CD14-positive monocyte (primary cell): ENCODE measurements at regions not wholly inside any gene's neighbourhood (a gene's known extent, or its start where the extent isn't known, plus 50 kb on each side); places are given as distances from the start of the nearest gene placed in this dataset.

ENCODE experiments used
- DNase-seq, 3 donors: peaks; one replicate each; pipeline ENCODE4 v3.0.0-alpha.2; 2011 to 2022
- H2AFZ ChIP-seq: 2 replicates; pipeline ENCODE4 v1.6.0; 2012; ENCODE audit warnings: mild to moderate bottlenecking, low read depth, low read length, inconsistent platforms; ENCODE audit not compliant: insufficient read depth, poor library complexity, severe bottlenecking
- H3K27ac ChIP-seq, 2 donors: 1 replicate in 1 of 2; 2 replicates in 1 of 2; pipeline ENCODE4 v1.5.1; 2012 to 2013; ENCODE audit warnings: low read length in 2 of 2, control low read depth in 1 of 2, inconsistent platforms in 1 of 2, low read depth in 1 of 2, mild to moderate bottlenecking in 1 of 2
- H3K27me3 ChIP-seq, 2 donors: one replicate each; pipeline versions ENCODE4 v1.6.0 to v1.6.1; 2011 to 2013; ENCODE audit warnings: low read length in 2 of 2; ENCODE audit not compliant: control insufficient read depth in 2 of 2, insufficient read depth in 2 of 2
- H3K36me3 ChIP-seq, 2 donors: replicated peaks in 1 of 2; 1 replicate in 1 of 2; 2 replicates in 1 of 2; pipeline versions ENCODE4 v1.5.1 to v1.6.1; 2012 to 2013; ENCODE audit warnings: low read length in 2 of 2, control low read depth in 1 of 2, inconsistent platforms in 1 of 2, mild to moderate bottlenecking in 1 of 2; ENCODE audit not compliant: insufficient read depth in 2 of 2, control insufficient read depth in 1 of 2
- H3K4me1 ChIP-seq, 2 donors: 1 replicate in 1 of 2; 2 replicates in 1 of 2; pipeline versions ENCODE4 v1.5.1 to v1.6.1; 2012 to 2013; ENCODE audit warnings: low read length in 2 of 2, control low read depth in 1 of 2, inconsistent platforms in 1 of 2, mild to moderate bottlenecking in 1 of 2, moderate library complexity in 1 of 2; ENCODE audit not compliant: insufficient read depth in 2 of 2, control insufficient read depth in 1 of 2
- H3K4me2 ChIP-seq: replicated peaks from 2 replicates; pipeline ENCODE3; 2012; ENCODE audit warnings: low read length, moderate library complexity, mild to moderate bottlenecking; ENCODE audit not compliant: poor library complexity, severe bottlenecking; ENCODE audit errors: extremely low read depth
- H3K4me3 ChIP-seq, 3 experiments: fragments of 200-600 bp in 1 of 3; sonication (generic) in 1 of 3; replicated peaks in 1 of 3; 1 replicate in 2 of 3; 2 replicates in 1 of 3; pipeline ENCODE4 v1.5.1; 2011 to 2013; ENCODE audit warnings: low read length in 3 of 3, mild to moderate bottlenecking in 3 of 3, control low read depth in 2 of 3, low read depth in 2 of 3, inconsistent platforms in 1 of 3, moderate library complexity in 1 of 3
- H3K79me2 ChIP-seq: 2 replicates; pipeline ENCODE4 v1.6.0; 2012; ENCODE audit warnings: mild to moderate bottlenecking, control low read depth, inconsistent platforms, low read length, moderate library complexity; ENCODE audit not compliant: insufficient read depth
- H3K9ac ChIP-seq: 2 replicates; pipeline ENCODE4 v1.6.0; 2017; ENCODE audit warnings: low read length, mild to moderate bottlenecking; ENCODE audit not compliant: insufficient read depth, poor library complexity, severe bottlenecking
- H3K9me3 ChIP-seq, 2 donors: replicated peaks in 1 of 2; 1 replicate in 1 of 2; 2 replicates in 1 of 2; pipeline versions ENCODE4 v1.5.1 to v1.6.1; 2012 to 2013; ENCODE audit warnings: low read length in 2 of 2, control low read depth in 1 of 2; ENCODE audit not compliant: control insufficient read depth in 1 of 2, insufficient read depth in 1 of 2
- H4K20me1 ChIP-seq: 2 replicates; pipeline ENCODE4 v1.6.0; 2012; ENCODE audit warnings: mild to moderate bottlenecking, low read length, control low read depth, moderate library complexity; ENCODE audit not compliant: insufficient read depth
- H3K27ac Mint-ChIP-seq, 7 donors: one replicate each; pipeline ENCODE4 v1.8.0; 2020; ENCODE audit warnings: mild to moderate bottlenecking in 7 of 7, mixed read lengths in 7 of 7, moderate library complexity in 6 of 7, inconsistent platforms in 2 of 7
- H3K27me3 Mint-ChIP-seq, 3 donors: one replicate each; pipeline ENCODE4 v1.8.0; 2021 to 2022; ENCODE audit warnings: low read depth in 3 of 3, mild to moderate bottlenecking in 3 of 3, mixed read lengths in 3 of 3, moderate library complexity in 3 of 3, inconsistent platforms in 1 of 3
- H3K36me3 Mint-ChIP-seq, 2 donors: one replicate each; pipeline ENCODE4 v1.8.0; 2020; ENCODE audit warnings: mixed read lengths in 2 of 2, inconsistent platforms in 1 of 2, mild to moderate bottlenecking in 1 of 2
- H3K4me1 Mint-ChIP-seq: one replicate; pipeline ENCODE4 v1.8.0; 2020; ENCODE audit warnings: mild to moderate bottlenecking, mixed read lengths
- H3K4me3 Mint-ChIP-seq, 2 donors: one replicate each; pipeline ENCODE4 v1.8.0; 2020; ENCODE audit warnings: mild to moderate bottlenecking in 2 of 2, mixed read lengths in 2 of 2, moderate library complexity in 1 of 2
- H3K9me3 Mint-ChIP-seq, 7 donors: one replicate each; pipeline ENCODE4 v1.8.0; 2020 to 2022; ENCODE audit warnings: mixed read lengths in 7 of 7, mild to moderate bottlenecking in 6 of 7, moderate library complexity in 6 of 7, inconsistent platforms in 2 of 7
- CTCF ChIP-seq: fragments of 200-600 bp; IDR thresholded peaks from one replicate; pipeline ENCODE4 v1.8.0; 2022; ENCODE audit warnings: antibody characterized with exemption, mild to moderate bottlenecking
- WGBS: methylation state at CpG from one replicate; pipeline ENCODE4 v1.1.5; 2013; ENCODE audit warnings: missing lambda C conversion rate; ENCODE audit not compliant: insufficient coverage; 5-methylcytosine and 5-hydroxymethylcytosine counted together
- intact Hi-C, 2 donors: fragments of 100-400 bp; cut with micrococcal nuclease; formaldehyde crosslinking; loops; one replicate each; pipeline versions ENCODE4 v1.15.0 to v1.15.1; 2023

GRCh38 chr5:154117050-154117449 is 73.5 kb upstream of the GALNT10 start:
- no peak overlapping the region for H3K4me3 Mint-ChIP-seq
- H3K9me3 Mint-ChIP-seq = peaks cover 0 to 4% (median 0%) of the 10 kb centered on the region in 7 donors
- Histone ChIP-seq H3K4me3 (no peak overlapping the region), H2AFZ (no peak overlapping the region), H3K9me3 (no peaks in the 10 kb centered on the region), H3K79me2 (no peaks in the 10 kb centered on the region), H3K36me3 (no peaks in the 10 kb centered on the region), H3K27me3 (no peaks in the 10 kb centered on the region), H4K20me1 (no peaks in the 10 kb centered on the region), H3K27ac (no peak overlapping the region), H3K4me1 (no peaks in the 10 kb centered on the region), H3K4me2 (no peak overlapping the region), H3K9ac (no peak overlapping the region)
- intact Hi-C loops = no loop called here
- peaks cover 5 to 11% (median 9%) of the 10 kb centered on the region in 3 donors for H3K27me3 Mint-ChIP-seq
- no peaks in the 10 kb centered on the region for H3K4me1 Mint-ChIP-seq
- 82% methylated on average over 5 of the region's 6 CpGs for WGBS
- no peaks in the 10 kb centered on the region for H3K36me3 Mint-ChIP-seq
- H3K27ac Mint-ChIP-seq = no peak overlapping the region
- TF ChIP-seq CTCF = no peak
- no peak for DNase-seq

- peaks cover 0 to 5% (median 3%) of the 10 kb centered on the region in 7 donors for H3K9me3 Mint-ChIP-seq
- no peaks in the 10 kb centered on the region for H3K4me1 Mint-ChIP-seq
- peak overlapping the region in 1 of 7 donors; percentile 3 for H3K27ac Mint-ChIP-seq
- Histone ChIP-seq H3K9me3 (no peaks in the 10 kb centered on the region), H3K36me3 (no peaks in the 10 kb centered on the region), H3K4me3 (no peak overlapping the region), H3K79me2 (no peaks in the 10 kb centered on the region), H3K4me2 (no peak overlapping the region), H3K4me1 (no peaks in the 10 kb centered on the region), H2AFZ (no peak overlapping the region), H3K27me3 (no peaks in the 10 kb centered on the region), H3K27ac (no peak overlapping the region), H3K9ac (no peak overlapping the region), H4K20me1 (no peaks in the 10 kb centered on the region)
- no peak overlapping the region for H3K4me3 Mint-ChIP-seq
- intact Hi-C loops = no loop called here
- TF ChIP-seq CTCF = no peak
- no peaks in the 10 kb centered on the region for H3K36me3 Mint-ChIP-seq
- WGBS = no CpG with 5 or more reads among the region's 3 CpGs
- no peak for DNase-seq
- H3K27me3 Mint-ChIP-seq = peaks cover 5 to 14% (median 8%) of the 10 kb centered on the region in 3 donors
These were observed 72.6 kb upstream of the GALNT10 start for GRCh38 chr5:154117930-154118329.
